ENCODE measurements at regions not wholly inside any gene's neighbourhood (a gene's known extent, or its start where the extent isn't known, plus 50 kb on each side); places are given as distances from the start of the nearest gene placed in this dataset.
A peak's percentile ranks its signal among the peaks of the same experiment; 100 is the strongest.

GRCh38 chr1:219324629-219325367 is 151.1 kb downstream of the LYPLAL1 start:
- TF ChIP-seq ESRRG (CRISPR knock-in tag; IDR thresholded peaks at IDR 0.05) (no peak), ZFP30 (CRISPR knock-in tag; IDR thresholded peaks at IDR 0.05) (no peak), ZFP3 (CRISPR knock-in tag; IDR thresholded peaks at IDR 0.05) (no peak), TOX (CRISPR knock-in tag; IDR thresholded peaks at IDR 0.05; ENCODE audit: borderline replicate concordance) (peak; percentile 50; the same call in 1 of the 2 replicates), ZC3H10 (CRISPR knock-in tag; IDR thresholded peaks at IDR 0.05) (peak; percentile 72; the same call in 1 of the 2 replicates), GLIS3 (CRISPR knock-in tag; IDR thresholded peaks at IDR 0.05) (no peak), RARB (CRISPR knock-in tag; IDR thresholded peaks at IDR 0.05) (no peak; the same call in 1 of the 2 replicates), PATZ1 (CRISPR knock-in tag; IDR thresholded peaks at IDR 0.05; ENCODE audit: borderline replicate concordance) (no peak), POU6F1 (CRISPR knock-in tag; IDR thresholded peaks at IDR 0.05; ENCODE audit: borderline replicate concordance, low read depth) (0 out of 2 replicates have a peak, but pooled peaks have one; percentile 17), SNAI2 (CRISPR knock-in tag; IDR thresholded peaks at IDR 0.05) (no peak), ISL1 (CRISPR knock-in tag; IDR thresholded peaks at IDR 0.05) (peak; percentile 61)
- TF ChIP-seq, protein P1, sequence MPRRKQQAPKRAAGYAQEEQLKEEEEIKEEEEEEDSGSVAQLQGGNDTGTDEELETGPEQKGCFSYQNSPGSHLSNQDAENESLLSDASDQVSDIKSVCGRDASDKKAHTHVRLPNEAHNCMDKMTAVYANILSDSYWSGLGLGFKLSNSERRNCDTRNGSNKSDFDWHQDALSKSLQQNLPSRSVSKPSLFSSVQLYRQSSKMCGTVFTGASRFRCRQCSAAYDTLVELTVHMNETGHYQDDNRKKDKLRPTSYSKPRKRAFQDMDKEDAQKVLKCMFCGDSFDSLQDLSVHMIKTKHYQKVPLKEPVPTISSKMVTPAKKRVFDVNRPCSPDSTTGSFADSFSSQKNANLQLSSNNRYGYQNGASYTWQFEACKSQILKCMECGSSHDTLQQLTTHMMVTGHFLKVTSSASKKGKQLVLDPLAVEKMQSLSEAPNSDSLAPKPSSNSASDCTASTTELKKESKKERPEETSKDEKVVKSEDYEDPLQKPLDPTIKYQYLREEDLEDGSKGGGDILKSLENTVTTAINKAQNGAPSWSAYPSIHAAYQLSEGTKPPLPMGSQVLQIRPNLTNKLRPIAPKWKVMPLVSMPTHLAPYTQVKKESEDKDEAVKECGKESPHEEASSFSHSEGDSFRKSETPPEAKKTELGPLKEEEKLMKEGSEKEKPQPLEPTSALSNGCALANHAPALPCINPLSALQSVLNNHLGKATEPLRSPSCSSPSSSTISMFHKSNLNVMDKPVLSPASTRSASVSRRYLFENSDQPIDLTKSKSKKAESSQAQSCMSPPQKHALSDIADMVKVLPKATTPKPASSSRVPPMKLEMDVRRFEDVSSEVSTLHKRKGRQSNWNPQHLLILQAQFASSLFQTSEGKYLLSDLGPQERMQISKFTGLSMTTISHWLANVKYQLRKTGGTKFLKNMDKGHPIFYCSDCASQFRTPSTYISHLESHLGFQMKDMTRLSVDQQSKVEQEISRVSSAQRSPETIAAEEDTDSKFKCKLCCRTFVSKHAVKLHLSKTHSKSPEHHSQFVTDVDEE (CRISPR knock-in tag; IDR thresholded peaks at IDR 0.05) = no peak
- TF ChIP-seq, protein P2, sequence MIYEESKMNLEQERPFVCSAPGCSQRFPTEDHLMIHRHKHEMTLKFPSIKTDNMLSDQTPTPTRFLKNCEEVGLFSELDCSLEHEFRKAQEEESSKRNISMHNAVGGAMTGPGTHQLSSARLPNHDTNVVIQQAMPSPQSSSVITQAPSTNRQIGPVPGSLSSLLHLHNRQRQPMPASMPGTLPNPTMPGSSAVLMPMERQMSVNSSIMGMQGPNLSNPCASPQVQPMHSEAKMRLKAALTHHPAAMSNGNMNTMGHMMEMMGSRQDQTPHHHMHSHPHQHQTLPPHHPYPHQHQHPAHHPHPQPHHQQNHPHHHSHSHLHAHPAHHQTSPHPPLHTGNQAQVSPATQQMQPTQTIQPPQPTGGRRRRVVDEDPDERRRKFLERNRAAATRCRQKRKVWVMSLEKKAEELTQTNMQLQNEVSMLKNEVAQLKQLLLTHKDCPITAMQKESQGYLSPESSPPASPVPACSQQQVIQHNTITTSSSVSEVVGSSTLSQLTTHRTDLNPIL (CRISPR knock-in tag; IDR thresholded peaks at IDR 0.05; ENCODE audit: low read depth) = no peak
